Body of pancreas (tissue), 4 donors: ENCODE measurements at regions not wholly inside any gene's neighbourhood (a gene's known extent, or its start where the extent isn't known, plus 50 kb on each side); places are given as distances from the start of the nearest gene placed in this dataset.

Experiments
- CTCF ChIP-seq, 7 experiments: fragments of 450-650 bp in 4 of 7; fragments of 200-600 bp in 3 of 7; sonication (generic) in 3 of 7; IDR thresholded peaks; one replicate each; pipeline ENCODE4 v1.5.1; 2016 to 2019; ENCODE audit warnings: antibody characterized with exemption in 7 of 7
- POLR2A ChIP-seq, 3 donors: fragments of 450-650 bp; IDR thresholded peaks; one replicate each; pipeline ENCODE4 v1.6.1; 2016; ENCODE audit warnings: antibody characterized with exemption in 3 of 3, mild to moderate bottlenecking in 2 of 3

GRCh38 chr4:134145369-134145768 is 56.2 kb downstream of the PABPC4L start:
- TF ChIP-seq POLR2A (IDR thresholded peaks at IDR 0.05), result no peak
- TF ChIP-seq CTCF (IDR thresholded peaks at IDR 0.05), result no peak
